ENCODE measurements at regions not wholly inside any gene's neighbourhood (a gene's known extent, or its start where the extent isn't known, plus 50 kb on each side); places are given as distances from the start of the nearest gene placed in this dataset.

DNA sequence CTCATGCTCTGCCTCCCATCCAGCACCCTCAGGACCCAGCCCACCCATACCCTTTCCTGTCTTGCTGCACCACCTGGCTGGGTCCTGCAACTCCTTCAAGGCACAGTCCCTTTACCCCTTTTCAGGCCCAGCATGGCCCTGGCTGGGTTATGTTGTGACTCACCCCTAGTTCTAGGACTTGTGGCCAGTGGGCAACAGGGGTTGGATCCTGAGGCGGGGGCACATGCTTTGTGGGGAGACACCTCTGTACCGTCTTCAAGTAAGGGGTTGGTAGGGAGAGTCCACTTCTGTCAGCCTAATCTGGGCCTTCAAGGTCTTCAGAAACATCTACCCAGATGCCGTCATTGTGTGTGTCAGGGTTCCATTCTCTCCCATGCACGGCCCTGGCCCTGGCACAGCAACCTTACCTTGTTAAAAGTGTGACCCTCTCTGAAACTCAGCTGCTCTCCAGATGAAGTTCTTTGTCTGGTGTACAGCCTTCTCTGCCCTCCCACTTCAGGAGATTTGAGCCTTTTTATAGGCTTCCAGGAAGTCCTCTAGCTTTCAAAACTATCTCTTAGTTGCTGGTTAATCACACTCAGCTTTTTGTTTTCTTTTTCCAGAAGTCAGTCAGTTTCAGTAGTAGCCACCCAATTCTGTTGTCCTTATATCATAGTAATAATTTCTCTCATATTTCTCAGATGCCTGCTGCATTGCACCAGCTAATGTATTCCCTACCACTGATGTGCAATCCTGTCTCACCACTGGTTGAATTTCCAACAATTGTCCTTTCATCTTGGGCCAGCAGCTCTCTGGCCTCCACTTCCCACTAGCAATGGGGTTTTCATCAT lies 107.3 kb downstream of the NRN1 start:
- no peak overlapping the region for H3K4me3 ChIP-seq (ENCODE audit: low read depth, low read length)
- TF ChIP-seq, protein P1, sequence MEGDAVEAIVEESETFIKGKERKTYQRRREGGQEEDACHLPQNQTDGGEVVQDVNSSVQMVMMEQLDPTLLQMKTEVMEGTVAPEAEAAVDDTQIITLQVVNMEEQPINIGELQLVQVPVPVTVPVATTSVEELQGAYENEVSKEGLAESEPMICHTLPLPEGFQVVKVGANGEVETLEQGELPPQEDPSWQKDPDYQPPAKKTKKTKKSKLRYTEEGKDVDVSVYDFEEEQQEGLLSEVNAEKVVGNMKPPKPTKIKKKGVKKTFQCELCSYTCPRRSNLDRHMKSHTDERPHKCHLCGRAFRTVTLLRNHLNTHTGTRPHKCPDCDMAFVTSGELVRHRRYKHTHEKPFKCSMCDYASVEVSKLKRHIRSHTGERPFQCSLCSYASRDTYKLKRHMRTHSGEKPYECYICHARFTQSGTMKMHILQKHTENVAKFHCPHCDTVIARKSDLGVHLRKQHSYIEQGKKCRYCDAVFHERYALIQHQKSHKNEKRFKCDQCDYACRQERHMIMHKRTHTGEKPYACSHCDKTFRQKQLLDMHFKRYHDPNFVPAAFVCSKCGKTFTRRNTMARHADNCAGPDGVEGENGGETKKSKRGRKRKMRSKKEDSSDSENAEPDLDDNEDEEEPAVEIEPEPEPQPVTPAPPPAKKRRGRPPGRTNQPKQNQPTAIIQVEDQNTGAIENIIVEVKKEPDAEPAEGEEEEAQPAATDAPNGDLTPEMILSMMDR (IDR thresholded peaks at IDR 0.05; ENCODE audit: insufficient read depth, low read depth, low read length, missing control alignments), result no peak
- DNase-seq (ENCODE audit: low read depth), result no peak

DNA sequence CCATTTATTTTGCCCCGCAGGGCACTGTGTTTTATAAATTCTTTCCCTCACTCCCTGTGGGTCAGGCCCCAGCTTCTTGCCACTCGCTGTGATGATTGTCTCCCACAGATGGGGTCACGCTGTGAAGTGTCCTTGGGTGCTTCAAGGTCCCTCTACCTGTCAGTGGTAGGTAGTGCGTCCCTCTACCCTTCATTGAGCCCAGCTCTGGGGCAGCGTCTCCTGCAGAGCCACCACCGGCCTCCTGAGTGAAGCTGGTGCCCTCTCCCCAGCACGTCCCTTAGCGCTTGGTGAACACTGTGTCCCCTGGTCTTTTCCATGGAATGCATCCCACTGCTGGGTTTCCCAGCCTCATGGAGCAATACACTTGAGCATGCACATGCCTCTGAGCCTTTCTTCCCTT lies 108.2 kb downstream of the NRN1 start:
- TF ChIP-seq, protein P1 (IDR thresholded peaks at IDR 0.05; ENCODE audit: insufficient read depth, low read depth, low read length, missing control alignments), result no peak
- H3K4me3 ChIP-seq (ENCODE audit: low read depth, low read length), result no peak overlapping the region
- DNase-seq (ENCODE audit: low read depth), result no peak

DNA sequence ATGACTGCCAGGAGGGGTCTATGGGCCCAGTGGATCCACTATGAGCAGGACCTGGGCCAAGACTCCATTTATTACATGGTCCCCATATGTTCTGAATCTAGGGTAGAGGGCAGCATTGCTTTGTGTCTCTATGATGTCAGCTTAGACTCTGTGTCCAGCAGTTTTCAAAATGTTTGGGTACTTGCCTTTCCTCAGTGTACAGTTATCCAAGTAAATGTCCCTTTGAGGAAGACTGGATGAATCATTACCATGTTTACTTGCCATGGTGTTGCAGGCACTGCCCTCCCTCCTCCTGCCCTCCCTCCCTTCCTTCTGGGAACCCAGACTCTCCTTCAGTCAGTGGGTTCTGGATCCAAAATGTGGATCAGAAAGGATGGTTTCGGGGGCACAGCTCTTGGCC lies 108.6 kb downstream of the NRN1 start:
- no peak overlapping the region for H3K4me3 ChIP-seq (ENCODE audit: low read depth, low read length)
- TF ChIP-seq, protein P1 (IDR thresholded peaks at IDR 0.05; ENCODE audit: insufficient read depth, low read depth, low read length, missing control alignments), result no peak
- no peak for DNase-seq (ENCODE audit: low read depth)

DNA sequence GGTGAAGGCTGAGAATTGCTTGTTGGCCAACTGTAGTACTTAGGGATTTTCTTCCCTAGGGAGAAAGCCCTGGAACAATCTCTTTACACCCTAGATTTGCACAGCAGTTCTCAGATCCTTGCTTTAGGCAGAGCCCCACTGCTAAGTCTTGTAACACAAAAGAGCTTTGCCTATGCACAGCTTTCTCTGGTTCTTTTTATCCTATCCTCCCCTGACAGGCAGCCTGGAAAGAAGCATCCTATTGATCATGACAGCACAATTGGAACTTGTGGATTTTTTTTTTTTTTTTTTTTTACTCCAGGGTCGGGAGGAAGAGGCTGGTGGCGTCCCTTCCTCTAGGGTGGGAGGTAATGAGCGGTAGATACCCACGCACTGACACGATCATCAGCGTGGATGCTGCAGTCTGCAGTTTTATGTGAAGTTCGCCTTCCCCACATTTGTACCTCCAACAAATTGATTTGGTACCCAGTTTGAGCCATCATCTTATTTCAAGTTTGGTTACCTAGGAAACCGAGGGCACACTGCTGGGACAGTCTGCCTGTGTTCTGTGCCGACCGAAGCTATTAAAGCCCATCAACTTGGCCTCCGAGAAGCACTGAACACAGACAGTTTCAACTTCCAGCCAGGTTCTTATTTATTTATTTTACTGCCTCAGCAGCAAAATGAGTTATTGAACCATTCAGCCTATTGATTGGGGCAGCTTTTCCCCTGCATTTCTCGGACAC lies 110.1 kb downstream of the NRN1 start:
- no peak for DNase-seq (ENCODE audit: low read depth)
- TF ChIP-seq, protein P1 (IDR thresholded peaks at IDR 0.05; ENCODE audit: insufficient read depth, low read depth, low read length, missing control alignments), result no peak
- H3K4me3 ChIP-seq (ENCODE audit: low read depth, low read length), result no peak overlapping the region

DNA sequence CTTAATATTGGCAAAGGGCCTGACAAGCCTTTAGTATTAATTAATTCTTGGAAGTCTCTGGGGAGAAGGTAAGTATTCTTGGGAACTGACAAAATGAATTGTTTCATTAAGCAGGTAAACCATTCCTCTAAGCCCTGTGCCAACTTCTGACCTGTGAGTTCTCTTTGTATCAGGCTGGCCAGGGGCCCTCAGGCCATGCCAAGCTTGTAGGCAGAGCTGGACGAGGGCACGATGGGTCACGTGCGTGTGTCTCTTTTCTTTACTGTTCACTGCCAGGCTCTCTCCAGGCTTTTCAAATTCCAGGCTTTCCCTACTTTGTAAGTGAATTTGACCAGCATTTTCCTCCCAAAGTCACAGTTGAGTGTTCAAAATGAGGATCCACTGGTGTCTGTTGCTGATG lies 112.4 kb downstream of the NRN1 start:
- H3K4me3 ChIP-seq (ENCODE audit: low read depth, low read length), result no peak overlapping the region
- TF ChIP-seq, protein P1 (IDR thresholded peaks at IDR 0.05; ENCODE audit: insufficient read depth, low read depth, low read length, missing control alignments), result no peak
- no peak for DNase-seq (ENCODE audit: low read depth)

DNA sequence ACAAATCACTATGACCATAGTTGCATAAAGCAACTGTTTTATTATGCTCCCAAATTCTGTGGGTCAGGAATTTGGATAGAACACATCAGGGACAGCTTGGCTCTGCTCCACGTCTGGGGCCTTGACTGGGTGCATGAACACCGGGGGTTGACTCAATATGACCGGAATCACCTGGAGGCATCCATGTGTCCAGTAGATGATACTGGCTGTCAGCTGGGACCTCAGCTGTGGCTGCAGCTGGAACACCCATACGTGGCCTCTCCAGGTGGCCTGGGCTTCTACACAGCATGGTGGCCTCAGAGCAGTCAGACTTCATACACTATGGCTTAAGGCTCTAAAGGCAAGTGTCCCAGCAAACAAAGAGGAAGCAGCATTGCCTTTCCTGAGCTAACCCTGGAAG lies 113.4 kb downstream of the NRN1 start:
- H3K4me3 ChIP-seq (ENCODE audit: low read depth, low read length), result no peak overlapping the region
- TF ChIP-seq, protein P1 (IDR thresholded peaks at IDR 0.05; ENCODE audit: insufficient read depth, low read depth, low read length, missing control alignments), result no peak
- no peak for DNase-seq (ENCODE audit: low read depth)

All from GM12865 (cell line).